Gastrocnemius medialis (tissue), 4 donors: ENCODE measurements at regions not wholly inside any gene's neighbourhood (a gene's known extent, or its start where the extent isn't known, plus 50 kb on each side); places are given as distances from the start of the nearest gene placed in this dataset.
"Not testable (repeated sequence)": the region's sequence is repeated elsewhere in the genome, so short reads cannot be mapped to it uniquely, and the experiment has no call there.

ENCODE experiments used
- ATAC-seq, 2 donors: fragments of 150-250 bp; one replicate each; pipeline ENCODE4 v1.9.1; 2016
- DNase-seq, 2 donors: peaks; one replicate each; pipeline ENCODE4 v3.0.0-alpha.2; 2019
- H3K27ac ChIP-seq, 4 donors: fragments of 200-600 bp; sonication (generic); 1 replicate in 1 of 4; 2 replicates in 3 of 4; pipeline ENCODE4 v1.5.1; 2016 to 2018; ENCODE audit warnings: mild to moderate bottlenecking in 2 of 4, moderate library complexity in 1 of 4
- H3K27me3 ChIP-seq, 3 donors: fragments of 200-600 bp; sonication (generic) in 2 of 3; 1 replicate in 1 of 3; 2 replicates in 2 of 3; pipeline versions ENCODE4 v1.5.1 to v1.6.0; 2016 to 2019; ENCODE audit warnings: mild to moderate bottlenecking in 1 of 3, moderate library complexity in 1 of 3
- H3K36me3 ChIP-seq, 2 donors: fragments of 200-600 bp; sonication (generic) in 1 of 2; one replicate each; pipeline ENCODE4 v1.5.1; 2017 to 2018
- H3K4me1 ChIP-seq, 2 donors: fragments of 200-600 bp; sonication (generic) in 1 of 2; one replicate each; pipeline ENCODE4 v1.5.1; 2016 to 2017; ENCODE audit warnings: mild to moderate bottlenecking in 2 of 2
- H3K4me3 ChIP-seq, 4 donors: fragments of 200-600 bp; sonication (generic) in 3 of 4; 1 replicate in 1 of 4; 2 replicates in 3 of 4; pipeline ENCODE4 v1.5.1; 2016 to 2019; ENCODE audit warnings: mild to moderate bottlenecking in 2 of 4
- H3K9me3 ChIP-seq, 3 donors: fragments of 200-600 bp; sonication (generic) in 2 of 3; 1 replicate in 1 of 3; 2 replicates in 2 of 3; pipeline ENCODE4 v1.5.1; 2016 to 2019
- CTCF ChIP-seq, 5 experiments: fragments of 450-650 bp in 3 of 5; fragments of 200-600 bp in 2 of 5; sonication (generic) in 2 of 5; IDR thresholded peaks in 4 of 5; conservative IDR thresholded peaks in 1 of 5; 1 replicate in 4 of 5; 2 replicates in 1 of 5; pipeline ENCODE4 v1.5.1; 2016 to 2019; ENCODE audit warnings: antibody characterized with exemption in 5 of 5, mild to moderate bottlenecking in 3 of 5, moderate library complexity in 3 of 5
- POLR2A ChIP-seq, 2 donors: fragments of 450-650 bp; IDR thresholded peaks; one replicate each; pipeline ENCODE4 v1.6.1; 2017; ENCODE audit warnings: antibody characterized with exemption in 2 of 2, mild to moderate bottlenecking in 2 of 2, moderate library complexity in 2 of 2
- in situ Hi-C, 4 donors: fragments of 200-750 bp; cut with MboI; loops; one replicate each; pipeline versions ENCODE4 v1.15.0 to v1.8.0; 2017; ENCODE audit warnings: low sequenced_read_pairs in 4 of 4
- intact Hi-C: fragments of 100-400 bp; cut with DNase I; formaldehyde crosslinking; loops from one replicate; pipeline ENCODE4 v1.15.1; 2023; ENCODE audit warnings: low total_unique reads

DNA sequence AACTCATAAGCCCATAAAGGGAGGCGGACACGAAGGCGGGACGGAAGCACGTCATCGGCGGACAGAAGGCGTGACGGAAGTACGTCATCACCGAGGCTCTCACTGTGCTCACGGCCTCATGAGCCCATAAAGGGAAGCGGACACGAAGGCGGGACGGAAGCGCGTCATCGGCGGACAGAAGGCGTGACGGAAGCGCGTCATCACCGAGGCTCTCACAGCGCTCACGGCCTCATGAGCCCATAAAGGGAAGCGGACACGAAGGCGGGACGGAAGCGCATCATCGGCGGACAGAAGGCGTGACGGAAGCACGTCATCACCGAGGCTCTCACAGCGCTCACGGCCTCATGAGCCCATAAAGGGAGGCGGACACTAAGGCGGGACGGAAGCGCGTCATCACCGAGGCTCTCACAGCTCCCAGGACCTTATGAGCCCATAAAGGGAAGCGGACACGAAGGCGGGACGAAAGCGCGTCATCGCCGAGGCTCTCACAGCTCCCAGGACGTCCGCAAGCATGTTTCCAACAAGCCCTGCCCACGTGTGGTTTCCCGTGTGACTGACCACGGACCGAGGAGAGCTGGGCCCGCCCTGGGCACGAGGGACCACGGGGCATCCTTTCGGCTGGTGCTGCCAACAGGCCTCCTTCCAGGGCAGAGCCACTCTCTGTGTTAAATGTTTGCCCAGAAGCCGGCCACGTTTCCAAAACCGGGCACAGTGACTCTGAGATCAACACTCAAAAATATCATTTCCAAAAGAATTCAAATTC, 182.7 kb upstream of the SALL3 start:
- H3K4me3 ChIP-seq: no peak overlapping the region
- TF ChIP-seq POLR2A (IDR thresholded peaks at IDR 0.05): no peak
- TF ChIP-seq CTCF (IDR thresholded peaks at IDR 0.05 in 4 of 5, conservative IDR thresholded peaks at IDR 0.05 in 1 of 5): no peak
- no peaks in the 10 kb centered on the region for H3K9me3 ChIP-seq
- H3K27ac ChIP-seq: no peak overlapping the region
- in situ Hi-C loops (no loop called here), intact Hi-C loops (no loop called here)
- H3K4me1 ChIP-seq: no peaks in the 10 kb centered on the region
- no peak for DNase-seq
- no peaks in the 10 kb centered on the region for H3K36me3 ChIP-seq
- H3K27me3 ChIP-seq: no peaks in the 10 kb centered on the region
- no peak for ATAC-seq

- H3K27ac ChIP-seq: no peak overlapping the region
- H3K27me3 ChIP-seq: no peaks in the 10 kb centered on the region
- ATAC-seq (no peak), DNase-seq (no peak)
- intact Hi-C loops: no loop called here
- TF ChIP-seq CTCF (IDR thresholded peaks at IDR 0.05 in 4 of 5, conservative IDR thresholded peaks at IDR 0.05 in 1 of 5) (no peak), POLR2A (IDR thresholded peaks at IDR 0.05) (no peak)
- H3K4me1 ChIP-seq: no peaks in the 10 kb centered on the region
- in situ Hi-C loops: no loop called here
- H3K9me3 ChIP-seq: no peaks in the 10 kb centered on the region
- no peak overlapping the region for H3K4me3 ChIP-seq
- no peaks in the 10 kb centered on the region for H3K36me3 ChIP-seq
Measured at GRCh38 chr18:78797499-78797898, 182.1 kb upstream of the SALL3 start.

GRCh38 chr18:78798402-78799175, 181.0 kb upstream of the SALL3 start:
- intact Hi-C loops: no loop called here

GRCh38 chr18:78799382-78800089, 180.1 kb upstream of the SALL3 start:
- Histone ChIP-seq H3K27ac (no peak overlapping the region), H3K9me3 (no peaks in the 10 kb centered on the region), H3K27me3 (no peaks in the 10 kb centered on the region), H3K4me3 (no peak overlapping the region), H3K4me1 (no peaks in the 10 kb centered on the region), H3K36me3 (no peaks in the 10 kb centered on the region)
- DNase-seq: no peak
- no peak for ATAC-seq
- in situ Hi-C loops (no loop called here), intact Hi-C loops (no loop called here)
- no peak for TF ChIP-seq CTCF (IDR thresholded peaks at IDR 0.05 in 4 of 5, conservative IDR thresholded peaks at IDR 0.05 in 1 of 5)
- no peak for TF ChIP-seq POLR2A (IDR thresholded peaks at IDR 0.05)

More at GRCh38 chr18:78798402-78799175, 181.0 kb upstream of the SALL3 start:
- no peak for TF ChIP-seq POLR2A (IDR thresholded peaks at IDR 0.05)
- no peak for TF ChIP-seq CTCF (IDR thresholded peaks at IDR 0.05 in 4 of 5, conservative IDR thresholded peaks at IDR 0.05 in 1 of 5)
- Histone ChIP-seq H3K9me3 (no peaks in the 10 kb centered on the region), H3K4me3 (no peak overlapping the region), H3K4me1 (no peaks in the 10 kb centered on the region), H3K27me3 (no peaks in the 10 kb centered on the region), H3K36me3 (no peaks in the 10 kb centered on the region), H3K27ac (no peak overlapping the region)
- DNase-seq (no peak), ATAC-seq (no peak)
- in situ Hi-C loops: no loop called here

- H3K9me3 ChIP-seq, H3K4me1 ChIP-seq, H3K4me3 ChIP-seq, intact Hi-C loops, H3K27ac ChIP-seq, H3K27me3 ChIP-seq, in situ Hi-C loops, ATAC-seq, H3K36me3 ChIP-seq, DNase-seq: not testable (repeated sequence)
Measured at GRCh38 chr18:78800102-78800851, 179.3 kb upstream of the SALL3 start.
